OCI-LY1 (cell line): ENCODE measurements at regions not wholly inside any gene's neighbourhood (a gene's known extent, or its start where the extent isn't known, plus 50 kb on each side); places are given as distances from the start of the nearest gene placed in this dataset.

Source experiments
- CTCF ChIP-seq: fragments of 200-600 bp; sonication (generic), shearing (Covaris generic); IDR thresholded peaks from 2 replicates; pipeline ENCODE4 v1.5.1; 2017; ENCODE audit warnings: mild to moderate bottlenecking, antibody characterized with exemption, low read length, moderate library complexity, mixed read lengths
- EZH2 ChIP-seq: fragments of 200-600 bp; sonication (generic), shearing (Covaris generic); IDR thresholded peaks from 2 replicates; pipeline ENCODE4 v1.8.0; 2017; ENCODE audit warnings: borderline replicate concordance, mixed run types, mild to moderate bottlenecking, antibody characterized with exemption, low read length, moderate library complexity, mixed read lengths

- TF ChIP-seq EZH2 (no peak), CTCF (no peak)
Measured at GRCh38 chr7:24164401-24164800, 119.6 kb upstream of the NPY start.
